ENCODE measurements at regions not wholly inside any gene's neighbourhood (a gene's known extent, or its start where the extent isn't known, plus 50 kb on each side); places are given as distances from the start of the nearest gene placed in this dataset.

DNA sequence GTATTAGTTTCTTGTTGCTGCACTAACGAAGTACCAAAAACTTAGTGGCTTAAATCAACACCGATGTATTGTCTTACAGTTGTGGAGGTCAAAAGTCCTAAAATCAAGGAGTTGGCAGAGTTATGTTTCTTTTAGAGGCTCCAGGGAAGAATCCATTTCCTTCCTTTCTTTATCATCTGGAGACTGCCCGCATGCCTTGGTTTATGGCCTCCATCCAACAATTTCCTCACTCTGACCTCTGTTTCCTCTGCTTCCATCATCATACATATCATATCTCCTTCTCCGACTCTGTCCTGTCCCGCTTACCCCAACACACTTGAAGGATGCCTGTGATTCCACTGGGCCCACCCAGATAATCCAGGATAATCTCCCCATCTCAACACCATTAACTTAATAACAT lies 627.8 kb downstream of the KCNJ2 start:
- TF ChIP-seq CREB1 (IDR thresholded peaks at IDR 0.05; ENCODE audit: low read depth) = no peak
- no peak for TF ChIP-seq YY1 (IDR thresholded peaks at IDR 0.05; ENCODE audit: low read depth)
- TF ChIP-seq, protein P1, sequence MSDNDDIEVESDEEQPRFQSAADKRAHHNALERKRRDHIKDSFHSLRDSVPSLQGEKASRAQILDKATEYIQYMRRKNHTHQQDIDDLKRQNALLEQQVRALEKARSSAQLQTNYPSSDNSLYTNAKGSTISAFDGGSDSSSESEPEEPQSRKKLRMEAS (IDR thresholded peaks at IDR 0.05) = no peak

DNA sequence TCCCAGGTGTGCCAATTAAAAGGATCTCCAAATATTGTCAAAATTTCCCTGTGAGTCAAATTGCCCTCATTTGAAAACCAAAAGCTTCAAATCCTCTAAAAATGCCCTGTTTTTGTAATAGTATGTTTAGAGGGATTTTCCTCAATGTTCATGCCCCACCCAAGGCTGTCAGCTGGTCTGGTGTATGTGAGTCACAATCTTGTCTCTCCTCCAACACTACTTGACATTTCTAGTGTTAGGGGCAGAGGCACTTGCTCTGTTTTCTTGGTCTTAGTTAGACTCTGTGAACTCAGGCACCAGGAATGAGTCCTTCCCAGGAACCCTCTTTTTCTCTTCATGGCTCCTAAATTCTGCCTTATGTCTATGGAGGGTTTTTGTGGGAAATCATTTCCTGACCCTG lies 634.8 kb downstream of the KCNJ2 start:
- TF ChIP-seq RAD21 (IDR thresholded peaks at IDR 0.05; ENCODE audit: low read depth) (no peak), TCF12 (IDR thresholded peaks at IDR 0.05; ENCODE audit: low read depth) (no peak), REST (IDR thresholded peaks at IDR 0.05; ENCODE audit: low read depth) (no peak), YY1 (IDR thresholded peaks at IDR 0.05; ENCODE audit: low read depth) (no peak), EP300 (IDR thresholded peaks at IDR 0.05; ENCODE audit: borderline replicate concordance) (no peak), CREB1 (IDR thresholded peaks at IDR 0.05; ENCODE audit: low read depth) (no peak), CEBPB (IDR thresholded peaks at IDR 0.05) (no peak), ZBTB7A (IDR thresholded peaks at IDR 0.05; ENCODE audit: low read depth) (no peak), TEAD4 (IDR thresholded peaks at IDR 0.05) (no peak), EGR1 (IDR thresholded peaks at IDR 0.05) (no peak), FOXM1 (IDR thresholded peaks at IDR 0.05; ENCODE audit: borderline replicate concordance, low read depth) (no peak), TAF1 (IDR thresholded peaks at IDR 0.05; ENCODE audit: low read depth) (no peak), NFIC (IDR thresholded peaks at IDR 0.05) (no peak)
- TF ChIP-seq, protein P1 (IDR thresholded peaks at IDR 0.05) = no peak
- TF ChIP-seq, protein P2, sequence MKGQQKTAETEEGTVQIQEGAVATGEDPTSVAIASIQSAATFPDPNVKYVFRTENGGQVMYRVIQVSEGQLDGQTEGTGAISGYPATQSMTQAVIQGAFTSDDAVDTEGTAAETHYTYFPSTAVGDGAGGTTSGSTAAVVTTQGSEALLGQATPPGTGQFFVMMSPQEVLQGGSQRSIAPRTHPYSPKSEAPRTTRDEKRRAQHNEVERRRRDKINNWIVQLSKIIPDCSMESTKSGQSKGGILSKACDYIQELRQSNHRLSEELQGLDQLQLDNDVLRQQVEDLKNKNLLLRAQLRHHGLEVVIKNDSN (IDR thresholded peaks at IDR 0.05) = no peak

DNA sequence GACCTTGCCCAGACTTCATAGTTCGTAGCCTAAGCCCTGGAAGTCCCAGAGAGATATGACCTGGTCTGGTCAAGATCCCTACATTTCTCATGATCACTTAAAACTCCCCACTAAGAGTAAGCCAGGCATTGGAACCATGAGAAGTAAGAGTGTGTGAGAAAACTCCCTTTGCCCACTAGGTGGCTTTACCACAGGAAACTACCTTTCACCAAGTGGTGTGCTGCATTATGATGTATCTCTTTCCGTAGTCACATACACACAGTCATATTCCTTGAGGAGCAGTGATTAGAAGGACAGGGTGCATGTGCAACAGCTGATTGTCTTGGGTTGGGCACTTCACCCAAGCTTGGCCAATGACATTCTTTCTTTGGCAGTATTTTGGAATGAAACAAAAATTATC lies 639.3 kb downstream of the KCNJ2 start:
- no peak for TF ChIP-seq REST (IDR thresholded peaks at IDR 0.05; ENCODE audit: low read depth)
- TF ChIP-seq RAD21 (IDR thresholded peaks at IDR 0.05; ENCODE audit: low read depth) = peak; percentile 58
- TF ChIP-seq YY1 (IDR thresholded peaks at IDR 0.05; ENCODE audit: low read depth) = no peak

DNA sequence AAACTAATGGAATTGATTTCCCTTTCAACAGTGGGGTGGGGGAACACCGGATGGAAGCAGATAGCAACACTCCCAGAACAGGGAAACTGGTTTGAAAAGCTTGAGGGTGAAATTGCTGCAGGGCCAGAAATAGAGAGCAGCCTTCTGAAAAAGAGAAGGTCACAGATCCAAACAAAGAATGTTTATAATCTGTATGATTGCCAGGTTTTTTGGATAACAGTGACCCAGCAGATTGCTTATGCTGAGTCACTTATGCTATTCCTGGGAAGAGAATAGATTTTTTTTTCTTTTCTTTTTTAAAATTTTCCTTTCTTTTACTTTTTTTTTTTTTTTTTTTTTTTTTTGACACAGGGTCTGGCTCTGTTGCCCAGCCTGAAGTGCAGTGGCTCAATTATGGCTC lies 641.3 kb downstream of the KCNJ2 start:
- no peak for TF ChIP-seq ZBTB7A (IDR thresholded peaks at IDR 0.05; ENCODE audit: low read depth)
- TF ChIP-seq FOXM1 (IDR thresholded peaks at IDR 0.05; ENCODE audit: borderline replicate concordance, low read depth) = no peak
- no peak for TF ChIP-seq REST (IDR thresholded peaks at IDR 0.05; ENCODE audit: low read depth)
- no peak for TF ChIP-seq CREB1 (IDR thresholded peaks at IDR 0.05; ENCODE audit: low read depth)
- TF ChIP-seq EP300 (IDR thresholded peaks at IDR 0.05; ENCODE audit: borderline replicate concordance) = no peak
- TF ChIP-seq YY1 (IDR thresholded peaks at IDR 0.05; ENCODE audit: low read depth) = no peak
- TF ChIP-seq EGR1 (IDR thresholded peaks at IDR 0.05) = no peak
- no peak for TF ChIP-seq TCF12 (IDR thresholded peaks at IDR 0.05; ENCODE audit: low read depth)
- TF ChIP-seq, protein P2 (IDR thresholded peaks at IDR 0.05) = no peak
- TF ChIP-seq TEAD4 (IDR thresholded peaks at IDR 0.05) = no peak
- TF ChIP-seq RAD21 (IDR thresholded peaks at IDR 0.05; ENCODE audit: low read depth) = no peak
- TF ChIP-seq, protein P1 (IDR thresholded peaks at IDR 0.05) = no peak
- TF ChIP-seq CEBPB (IDR thresholded peaks at IDR 0.05) = no peak
- TF ChIP-seq NFIC (IDR thresholded peaks at IDR 0.05) = no peak
- TF ChIP-seq TAF1 (IDR thresholded peaks at IDR 0.05; ENCODE audit: low read depth) = no peak
